RPMI7951 (cell line): ENCODE measurements at regions not wholly inside any gene's neighbourhood (a gene's known extent, or its start where the extent isn't known, plus 50 kb on each side); places are given as distances from the start of the nearest gene placed in this dataset.

Source experiments
- DNase-seq: peaks from one replicate; pipeline ENCODE4 v3.0.0-alpha.2; 2012; ENCODE audit warnings: low read depth

- no peak for DNase-seq
Observed at GRCh38 chr10:50936335-50936734, 50.9 kb upstream of the A1CF start.

DNA sequence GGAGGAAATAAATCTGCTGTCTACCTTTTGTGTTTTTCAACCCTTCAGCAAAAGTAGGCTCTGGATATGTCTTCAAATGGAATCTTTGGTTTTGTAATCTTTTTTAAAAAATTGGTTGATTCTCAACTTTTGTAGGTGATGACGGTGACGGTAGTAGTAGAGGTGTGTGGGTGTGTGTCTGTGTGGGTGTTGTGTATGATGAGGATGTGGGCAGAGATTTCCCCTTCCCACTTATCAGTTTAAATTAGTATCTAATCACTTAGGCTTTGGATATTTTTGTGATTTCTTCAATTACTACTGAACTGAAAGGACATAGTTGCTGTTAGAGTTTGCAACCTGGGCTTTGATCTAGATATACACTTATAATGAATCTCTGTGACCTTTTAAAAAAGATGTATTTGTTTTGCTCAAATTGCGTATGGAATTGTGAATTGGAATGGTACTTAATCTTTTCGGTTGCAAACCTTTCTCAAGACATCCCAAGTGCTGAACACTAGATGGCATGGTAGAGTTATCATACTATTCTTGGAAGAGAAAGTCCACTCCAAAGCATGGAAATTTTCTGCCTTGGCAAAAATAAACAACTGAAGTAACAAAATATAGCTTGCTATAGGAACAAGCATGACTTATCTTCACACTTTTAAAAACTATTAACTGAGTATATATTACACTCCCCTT, 51.9 kb upstream of the A1CF start:
- peak; percentile 15 for DNase-seq

DNA sequence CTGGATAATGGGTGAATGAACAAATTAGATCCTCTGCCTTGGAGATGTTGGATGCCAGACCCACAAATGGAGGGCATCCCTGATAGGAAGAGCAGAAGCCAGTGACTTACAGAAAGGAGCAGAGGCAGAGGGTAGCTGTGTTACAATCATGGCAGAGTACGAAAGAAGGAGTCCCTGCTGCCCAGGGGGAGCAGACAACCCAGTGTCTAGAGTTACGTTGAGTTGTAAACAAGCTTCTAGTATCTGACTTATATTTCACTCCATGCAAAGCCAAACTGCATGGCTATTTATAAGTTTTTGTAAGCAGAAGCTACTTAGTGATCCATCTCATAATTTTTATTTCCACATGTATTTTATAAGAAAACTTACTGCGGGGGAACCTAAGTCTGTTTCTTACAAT, 56.2 kb upstream of the A1CF start:
- DNase-seq = no peak

- DNase-seq = no peak
Observed at GRCh38 chr10:50946991-50947781, 61.8 kb upstream of the A1CF start.

DNA sequence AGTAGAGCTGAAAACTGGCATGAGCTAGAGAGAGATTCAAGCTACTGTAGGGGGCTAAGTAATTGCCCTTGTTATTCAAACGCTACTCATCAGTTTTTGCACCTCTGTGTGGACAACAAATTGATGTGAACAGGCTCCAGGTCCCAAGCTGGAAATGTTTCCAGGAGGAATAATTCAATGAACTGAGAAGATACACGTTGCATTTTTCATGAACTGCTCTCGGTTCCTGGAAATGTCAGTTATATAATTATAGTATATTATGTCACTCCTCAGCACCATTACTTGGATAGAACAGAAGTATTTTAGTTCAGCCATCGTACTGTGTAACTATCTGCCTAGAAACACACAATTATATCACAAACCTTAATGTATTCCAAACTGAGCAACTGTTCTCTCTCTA, 65.9 kb upstream of the A1CF start:
- DNase-seq = no peak

DNA sequence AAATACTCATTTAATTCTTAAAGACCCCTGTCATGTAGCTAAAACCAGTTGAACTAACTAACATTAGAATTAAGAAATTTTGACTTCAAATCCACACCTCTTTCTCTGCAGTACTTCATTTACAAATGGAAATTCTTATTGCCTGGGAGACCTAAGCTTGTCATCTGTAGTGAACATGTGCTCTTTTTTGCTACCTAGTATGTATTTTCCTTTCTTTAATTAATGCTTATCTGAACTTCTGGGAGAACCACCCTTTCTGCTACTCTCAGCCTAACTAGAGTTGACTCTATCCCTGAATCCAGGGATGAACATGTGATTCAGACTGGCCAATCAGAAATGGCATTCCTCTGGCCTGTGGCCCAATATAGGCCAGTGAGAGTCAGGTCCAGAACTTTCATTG, 75.9 kb upstream of the A1CF start:
- no peak for DNase-seq

DNA sequence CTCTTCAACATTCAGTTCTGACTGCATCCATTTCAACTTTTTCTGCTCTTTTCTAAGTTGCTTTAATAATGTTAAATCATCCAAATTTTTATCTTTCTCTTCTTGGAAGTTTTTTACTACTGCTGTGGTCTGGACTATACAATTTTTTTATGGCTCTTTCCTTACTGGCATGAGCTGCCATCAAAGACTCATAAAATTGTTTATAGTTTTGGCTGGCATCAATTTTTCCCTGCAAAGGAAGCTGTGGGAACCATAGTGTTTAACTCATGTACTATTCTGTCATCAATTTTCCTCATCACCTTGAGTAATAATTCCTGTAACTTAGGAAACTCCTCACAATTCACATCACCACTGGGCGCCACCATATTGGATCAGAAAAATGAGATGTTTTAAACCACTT, 77.6 kb upstream of the A1CF start:
- DNase-seq = no peak

GRCh38 chr10:50968386-50969091, 83.1 kb upstream of the A1CF start:
- no peak for DNase-seq

DNA sequence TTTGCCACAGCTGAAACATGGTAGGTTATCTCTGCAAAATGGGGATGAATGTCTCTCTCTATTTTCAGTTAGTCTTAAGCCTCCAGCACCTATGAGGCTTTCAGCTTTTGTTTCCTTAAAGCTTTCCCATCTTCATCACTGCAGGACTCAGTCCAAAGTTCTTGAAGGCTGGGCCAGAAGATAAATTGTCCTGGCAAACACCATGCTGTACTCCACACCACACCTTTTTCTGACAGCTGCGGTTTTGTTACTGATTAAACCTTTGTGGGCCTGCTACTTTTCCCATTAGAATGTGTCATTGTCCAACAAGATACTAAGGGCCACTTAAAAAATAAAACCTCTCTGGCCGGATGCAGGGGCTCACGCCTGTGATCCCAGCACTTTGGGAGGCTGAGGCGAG, 87.2 kb upstream of the A1CF start:
- DNase-seq = no peak

DNA sequence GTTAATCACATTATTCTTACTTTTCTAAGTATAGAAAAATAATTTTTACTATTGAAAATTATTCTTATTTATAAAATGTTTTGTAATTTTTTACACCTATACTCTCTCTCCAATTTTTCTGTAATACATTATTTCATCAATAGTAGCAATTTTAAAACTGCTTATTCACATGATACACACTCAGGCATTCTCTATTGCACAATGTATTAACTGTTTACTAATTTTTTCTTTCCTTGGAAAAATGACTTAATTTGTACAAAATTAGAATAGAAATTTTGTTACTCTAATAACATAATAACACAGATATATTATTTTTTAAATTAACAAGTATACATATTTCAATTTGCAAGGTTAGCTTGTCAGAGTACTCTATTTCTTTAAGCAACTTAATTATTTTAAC, 92.9 kb upstream of the PRKG1 start:
- no peak for DNase-seq

DNA sequence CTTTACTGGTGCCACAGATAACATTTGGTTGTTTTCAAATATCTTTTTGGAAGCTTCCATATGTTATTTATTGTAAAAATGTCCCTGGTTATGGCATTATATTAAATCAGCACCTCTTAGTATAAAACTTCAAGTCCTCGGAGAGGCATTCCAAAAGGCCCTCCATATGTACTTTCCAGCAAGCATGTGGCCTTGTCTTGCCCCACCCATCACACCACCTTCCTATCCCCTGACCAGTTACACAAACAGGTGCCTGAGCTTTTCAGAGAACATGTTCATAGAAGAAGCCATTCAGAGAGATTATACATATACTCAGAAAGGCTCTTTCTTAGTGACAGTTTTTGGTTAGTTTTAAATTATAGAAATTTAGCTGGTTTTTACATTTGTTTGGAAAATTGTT, 92.4 kb upstream of the PRKG1 start:
- no peak for DNase-seq

GRCh38 chr10:50982989-50983388, 91.3 kb upstream of the PRKG1 start:
- no peak for DNase-seq

DNA sequence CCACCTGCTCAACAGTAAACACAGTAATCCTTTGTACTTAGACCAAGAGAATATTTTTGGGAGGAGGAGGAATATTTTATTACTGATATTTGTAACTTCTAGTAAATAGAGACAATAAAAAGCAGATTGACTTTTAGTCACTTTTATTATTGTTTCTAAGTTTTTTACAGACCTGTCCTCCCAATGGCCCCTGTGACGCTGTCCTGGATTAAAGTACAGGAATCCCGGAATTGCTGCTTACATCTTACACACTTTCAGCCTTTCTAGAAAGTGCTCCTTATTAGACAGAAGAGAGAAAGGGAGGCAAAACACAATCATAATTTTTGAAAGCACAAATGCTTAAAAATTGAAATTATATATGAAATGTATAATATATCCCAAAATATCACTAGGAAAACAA, 86.4 kb upstream of the PRKG1 start:
- no peak for DNase-seq

DNA sequence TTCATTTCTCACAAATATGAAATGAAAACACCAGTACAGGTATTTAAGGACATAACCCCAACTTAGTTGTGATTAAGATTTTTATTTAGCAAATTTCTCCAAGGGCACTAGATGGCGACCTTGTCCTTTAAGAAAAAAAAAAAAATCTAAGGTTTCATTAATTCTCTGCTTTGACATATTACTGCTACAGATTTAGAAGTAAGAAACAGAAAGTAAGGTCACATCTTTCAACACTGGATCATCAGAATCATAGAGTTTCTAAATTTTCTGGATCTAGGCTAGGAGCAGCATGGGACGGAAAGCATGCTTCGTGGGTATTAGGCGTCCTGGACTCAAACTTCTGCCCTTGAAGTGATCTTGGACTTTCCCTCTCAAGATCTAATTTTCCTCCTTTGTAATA, 85.5 kb upstream of the PRKG1 start:
- no peak for DNase-seq

DNA sequence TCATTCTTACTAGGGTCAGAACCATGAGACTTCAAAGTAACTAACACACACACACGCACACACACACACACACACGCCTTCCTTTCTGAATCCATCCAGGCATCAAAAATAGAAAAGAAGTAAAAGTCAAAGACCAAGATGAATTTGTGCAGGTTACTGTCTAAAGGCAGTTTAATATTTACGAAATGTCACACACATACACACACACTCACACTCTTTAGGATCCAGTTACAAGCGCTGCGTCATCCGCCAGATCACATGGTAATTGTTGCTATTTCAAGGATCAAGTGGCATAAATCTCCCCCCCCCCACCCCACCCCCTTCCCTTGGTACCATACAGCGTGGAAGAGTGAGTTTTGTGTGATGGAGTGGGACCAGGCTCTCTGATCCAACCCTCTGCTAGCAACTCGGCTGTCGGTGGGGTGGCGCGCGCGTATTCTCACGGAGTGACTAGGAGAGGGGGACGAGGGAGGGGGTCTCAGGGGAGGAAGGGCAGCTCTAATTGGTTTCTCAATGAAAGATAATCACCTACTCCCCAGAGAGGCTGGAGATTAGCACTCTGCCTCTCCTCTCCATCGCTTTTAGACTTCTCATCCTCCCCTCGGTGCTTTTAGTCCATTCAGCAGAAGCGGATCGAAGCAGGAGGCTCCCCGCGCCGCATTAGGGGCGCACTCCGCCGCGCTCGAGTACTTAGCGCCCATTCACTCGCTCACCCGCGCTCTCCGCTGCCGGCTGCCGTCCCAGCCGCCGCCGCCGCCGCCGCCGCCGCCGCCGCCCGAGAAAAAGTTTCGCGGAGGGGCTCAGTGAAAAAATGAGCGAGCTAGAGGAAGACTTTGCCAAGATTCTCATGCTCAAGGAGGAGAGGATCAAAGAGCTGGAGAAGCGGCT, 83.5 kb upstream of the PRKG1 start:
- DNase-seq = peak; percentile 25

DNA sequence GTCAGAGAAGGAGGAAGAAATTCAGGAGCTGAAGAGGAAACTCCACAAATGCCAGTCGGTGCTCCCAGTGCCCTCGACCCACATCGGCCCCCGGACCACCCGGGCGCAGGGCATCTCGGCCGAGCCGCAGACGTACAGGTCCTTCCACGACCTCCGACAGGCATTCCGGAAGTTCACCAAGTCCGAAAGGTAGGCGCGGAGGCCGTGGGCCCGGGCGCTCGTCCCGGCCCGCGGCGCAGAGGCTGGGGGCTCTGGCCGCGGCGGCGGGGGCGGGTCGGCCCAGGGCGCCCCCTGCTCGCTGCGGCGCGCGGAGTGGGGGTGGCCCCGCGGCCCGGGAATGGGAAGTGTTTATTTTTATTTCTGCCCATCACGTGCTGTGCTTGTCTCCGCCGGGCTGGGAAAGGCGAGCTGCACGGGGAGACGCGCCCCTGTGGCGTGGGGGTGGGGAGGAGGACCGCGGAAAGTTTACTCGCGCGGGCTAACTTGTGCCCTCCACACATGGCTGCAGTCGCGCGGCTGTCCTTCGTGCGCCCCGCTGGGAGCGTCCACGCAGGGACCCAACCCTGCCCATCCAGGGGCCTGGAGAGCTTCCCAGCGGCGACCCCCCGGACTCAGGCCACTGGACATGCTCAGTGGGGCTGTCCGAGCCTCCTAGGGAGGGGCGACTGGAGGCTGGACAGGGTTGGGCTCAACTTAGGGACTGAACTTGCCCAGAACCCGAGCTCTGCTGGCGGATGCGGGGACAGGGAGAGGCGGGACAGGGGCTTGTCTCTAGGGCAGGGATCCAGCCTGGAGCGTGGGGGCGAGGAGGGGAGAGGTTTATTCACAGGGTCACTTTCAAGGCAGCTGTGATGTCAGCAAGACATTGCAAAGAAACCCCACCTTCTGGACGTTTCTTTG, 82.6 kb upstream of the PRKG1 start:
- DNase-seq = no peak

DNA sequence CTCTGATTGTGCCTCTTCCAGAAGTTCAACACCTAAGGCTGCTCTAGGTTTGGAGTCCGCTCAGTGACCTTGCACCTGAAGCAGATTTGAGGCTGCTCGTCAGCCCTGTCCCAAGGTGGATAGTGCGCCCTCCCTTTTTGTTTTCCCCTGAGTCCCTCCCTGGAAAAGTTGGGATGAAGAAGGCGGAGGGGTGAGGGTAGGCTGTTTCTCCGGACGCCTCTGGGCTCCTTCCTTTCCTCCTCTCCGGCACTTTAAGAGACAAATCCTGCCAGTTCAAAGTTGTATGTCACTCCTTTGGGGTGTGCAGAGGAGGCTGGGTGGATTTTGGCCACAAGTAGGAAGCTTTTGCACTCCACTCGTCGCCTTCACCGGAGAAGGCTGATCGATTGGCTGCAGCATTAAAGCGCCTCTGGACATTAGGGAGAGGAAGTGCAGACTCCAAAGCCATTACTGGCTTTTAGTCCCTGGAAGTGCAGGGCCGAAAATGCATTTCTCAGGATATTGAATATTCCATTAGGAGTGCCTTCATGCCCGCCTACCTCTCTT, 81.9 kb upstream of the PRKG1 start:
- DNase-seq = no peak

DNA sequence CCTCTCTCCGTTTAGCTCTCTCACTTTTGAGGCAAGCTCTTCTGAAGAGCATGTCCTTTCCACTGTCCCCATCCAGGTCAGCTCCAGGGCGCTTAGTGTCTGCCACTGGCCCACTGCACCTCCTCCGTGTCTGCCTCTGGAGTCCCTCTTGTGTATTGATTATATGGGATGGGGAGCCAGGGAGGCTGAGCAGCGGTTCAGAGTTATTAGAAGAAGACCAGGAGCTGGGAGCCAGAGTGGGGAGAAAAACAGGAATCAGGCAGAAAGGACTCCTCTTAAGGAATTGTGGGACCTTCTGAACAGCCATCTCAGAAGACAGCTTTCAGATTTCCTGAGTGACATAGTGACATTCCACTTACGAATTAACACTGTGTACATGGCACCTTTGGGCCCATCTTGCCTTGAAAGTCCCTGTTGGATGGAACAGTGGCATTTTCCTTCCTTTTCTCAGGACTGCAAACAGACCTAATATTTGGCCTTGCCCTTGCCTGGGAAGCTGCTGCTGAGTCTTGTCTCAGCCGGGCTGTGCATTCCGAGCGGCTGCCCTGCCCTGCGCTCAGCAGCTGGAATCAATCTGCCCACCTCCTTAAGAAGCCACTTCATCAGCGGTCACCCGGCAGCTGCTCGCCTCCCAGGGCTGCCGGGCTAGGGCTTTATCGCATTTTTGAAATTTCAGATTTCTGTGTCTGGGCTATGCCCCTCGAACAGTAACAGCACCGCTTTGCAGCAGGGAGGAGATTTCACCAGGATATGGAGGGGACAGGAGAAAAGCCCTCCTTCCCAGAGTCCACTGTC, 81.1 kb upstream of the PRKG1 start:
- DNase-seq = no peak

GRCh38 chr10:50993771-50994251, 80.5 kb upstream of the PRKG1 start:
- DNase-seq = no peak

- DNase-seq = no peak
Observed at GRCh38 chr10:50997461-50997860, 76.8 kb upstream of the PRKG1 start.
